HepG2 (cell line): ENCODE measurements at regions not wholly inside any gene's neighbourhood (a gene's known extent, or its start where the extent isn't known, plus 50 kb on each side); places are given as distances from the start of the nearest gene placed in this dataset.

Source experiments
- CBX1 ChIP-seq: IDR thresholded peaks from one replicate; pipeline ENCODE4 v1.6.1; 2016; ENCODE audit warnings: antibody characterized with exemption, low read depth
- ZNF235 ChIP-seq: sonication (generic); formaldehyde crosslinking; IDR thresholded peaks from 2 replicates; pipeline ENCODE4 v1.8.1; 2023; ENCODE audit warnings: mild to moderate bottlenecking, missing genetic modification reagents, borderline replicate concordance
- ZNF407 ChIP-seq: sonication (generic); formaldehyde crosslinking; IDR thresholded peaks from one replicate; pipeline ENCODE4 v1.5.1; 2020; ENCODE audit warnings: mild to moderate bottlenecking, missing genetic modification reagents; ENCODE audit errors: not compliant biosample characterization
- ZNF7 ChIP-seq: IDR thresholded peaks from 2 replicates; pipeline ENCODE4 v1.6.1; 2016; ENCODE audit warnings: missing biosample characterization, missing genetic modification reagents
- ZSCAN9 ChIP-seq: IDR thresholded peaks from 2 replicates; pipeline ENCODE4 v1.6.1; 2016; ENCODE audit warnings: borderline replicate concordance
- TF ChIP-seq, protein P1 (sequence below): sonication (generic); formaldehyde crosslinking; IDR thresholded peaks from 2 replicates; pipeline ENCODE4 v1.4.0; 2020; ENCODE audit warnings: missing genetic modification reagents

GRCh38 chr7:35552691-35553090 lies 142.2 kb downstream of the HERPUD2 start (continued):
- TF ChIP-seq ZNF407 (no peak), CBX1 (no peak), ZNF7 (no peak), ZSCAN9 (CRISPR knock-in tag) (no peak), ZNF235 (CRISPR knock-in tag) (no peak)
- TF ChIP-seq, protein P1, sequence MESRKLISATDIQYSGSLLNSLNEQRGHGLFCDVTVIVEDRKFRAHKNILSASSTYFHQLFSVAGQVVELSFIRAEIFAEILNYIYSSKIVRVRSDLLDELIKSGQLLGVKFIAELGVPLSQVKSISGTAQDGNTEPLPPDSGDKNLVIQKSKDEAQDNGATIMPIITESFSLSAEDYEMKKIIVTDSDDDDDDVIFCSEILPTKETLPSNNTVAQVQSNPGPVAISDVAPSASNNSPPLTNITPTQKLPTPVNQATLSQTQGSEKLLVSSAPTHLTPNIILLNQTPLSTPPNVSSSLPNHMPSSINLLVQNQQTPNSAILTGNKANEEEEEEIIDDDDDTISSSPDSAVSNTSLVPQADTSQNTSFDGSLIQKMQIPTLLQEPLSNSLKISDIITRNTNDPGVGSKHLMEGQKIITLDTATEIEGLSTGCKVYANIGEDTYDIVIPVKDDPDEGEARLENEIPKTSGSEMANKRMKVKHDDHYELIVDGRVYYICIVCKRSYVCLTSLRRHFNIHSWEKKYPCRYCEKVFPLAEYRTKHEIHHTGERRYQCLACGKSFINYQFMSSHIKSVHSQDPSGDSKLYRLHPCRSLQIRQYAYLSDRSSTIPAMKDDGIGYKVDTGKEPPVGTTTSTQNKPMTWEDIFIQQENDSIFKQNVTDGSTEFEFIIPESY (CRISPR knock-in tag), result no peak
